Endothelial cell of umbilical vein (primary cell): ENCODE measurements at regions not wholly inside any gene's neighbourhood (a gene's known extent, or its start where the extent isn't known, plus 50 kb on each side); places are given as distances from the start of the nearest gene placed in this dataset.

Experiments
- EZH2 ChIP-seq: IDR thresholded peaks from 2 replicates; pipeline ENCODE4 v1.6.1; 2012; ENCODE audit warnings: borderline replicate concordance, low read depth, mild to moderate bottlenecking, moderate library complexity, low read length, inconsistent platforms; ENCODE audit not compliant: severe bottlenecking
- GATA2 ChIP-seq: IDR thresholded peaks from 2 replicates; pipeline ENCODE4 v1.7.0; 2011; ENCODE audit warnings: low read depth, mild to moderate bottlenecking, moderate library complexity, mixed read lengths, low read length; ENCODE audit not compliant: insufficient read length, insufficient read depth
- JUN ChIP-seq: IDR thresholded peaks from 2 replicates; pipeline ENCODE4 v1.6.1; 2011; ENCODE audit warnings: borderline replicate concordance, low read depth; ENCODE audit not compliant: insufficient read length, insufficient read depth
- MAX ChIP-seq: IDR thresholded peaks from 2 replicates; pipeline ENCODE4 v1.6.1; 2011; ENCODE audit not compliant: insufficient read depth, insufficient read length
- MYC ChIP-seq: IDR thresholded peaks from one replicate; pipeline ENCODE4 v1.6.1; 2011; ENCODE audit warnings: mild to moderate bottlenecking, low read depth, low read length
- POLR2A ChIP-seq: IDR thresholded peaks from 2 replicates; pipeline ENCODE4 v1.6.1; 2012; ENCODE audit warnings: low read depth, mild to moderate bottlenecking, control low read depth, low read length
- POLR2AphosphoS5 ChIP-seq: IDR thresholded peaks from 2 replicates; pipeline ENCODE4 v1.6.1; 2012; ENCODE audit warnings: low read depth, mild to moderate bottlenecking, control low read depth, low read length, moderate library complexity; ENCODE audit not compliant: insufficient read depth
- TF ChIP-seq, protein P1 (sequence below), 2 donors: IDR thresholded peaks; 1 replicate in 1 of 2; 2 replicates in 1 of 2; pipeline ENCODE4 v1.5.1; 2011; ENCODE audit warnings: low read length in 2 of 2, mild to moderate bottlenecking in 2 of 2, moderate library complexity in 2 of 2, control low read depth in 1 of 2, inconsistent platforms in 1 of 2, low read depth in 1 of 2; ENCODE audit not compliant: insufficient read depth in 1 of 2; ENCODE audit errors: extremely low read depth in 1 of 2

- TF ChIP-seq, protein P1, sequence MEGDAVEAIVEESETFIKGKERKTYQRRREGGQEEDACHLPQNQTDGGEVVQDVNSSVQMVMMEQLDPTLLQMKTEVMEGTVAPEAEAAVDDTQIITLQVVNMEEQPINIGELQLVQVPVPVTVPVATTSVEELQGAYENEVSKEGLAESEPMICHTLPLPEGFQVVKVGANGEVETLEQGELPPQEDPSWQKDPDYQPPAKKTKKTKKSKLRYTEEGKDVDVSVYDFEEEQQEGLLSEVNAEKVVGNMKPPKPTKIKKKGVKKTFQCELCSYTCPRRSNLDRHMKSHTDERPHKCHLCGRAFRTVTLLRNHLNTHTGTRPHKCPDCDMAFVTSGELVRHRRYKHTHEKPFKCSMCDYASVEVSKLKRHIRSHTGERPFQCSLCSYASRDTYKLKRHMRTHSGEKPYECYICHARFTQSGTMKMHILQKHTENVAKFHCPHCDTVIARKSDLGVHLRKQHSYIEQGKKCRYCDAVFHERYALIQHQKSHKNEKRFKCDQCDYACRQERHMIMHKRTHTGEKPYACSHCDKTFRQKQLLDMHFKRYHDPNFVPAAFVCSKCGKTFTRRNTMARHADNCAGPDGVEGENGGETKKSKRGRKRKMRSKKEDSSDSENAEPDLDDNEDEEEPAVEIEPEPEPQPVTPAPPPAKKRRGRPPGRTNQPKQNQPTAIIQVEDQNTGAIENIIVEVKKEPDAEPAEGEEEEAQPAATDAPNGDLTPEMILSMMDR (IDR thresholded peaks at IDR 0.05; ENCODE audit: extremely low read depth in 1 of 2, insufficient read depth in 1 of 2, low read depth in 1 of 2, low read length in 2 of 2), result no peak
- TF ChIP-seq EZH2 (no peak), POLR2AphosphoS5 (no peak), MAX (no peak), POLR2A (no peak), GATA2 (no peak), MYC (no peak), JUN (no peak)
Observed at GRCh38 chr1:188433425-188433824, 1604.7 kb downstream of the PLA2G4A start.
